Middle frontal gyrus (tissue), 1 donor: ENCODE measurements at regions not wholly inside any gene's neighbourhood (a gene's known extent, or its start where the extent isn't known, plus 50 kb on each side); places are given as distances from the start of the nearest gene placed in this dataset.

ENCODE experiments used
- DNase-seq: peaks from one replicate; pipeline ENCODE4 v3.0.0-alpha.2; 2015; ENCODE audit warnings: low spot score; ENCODE audit errors: extremely low spot score

- DNase-seq: no peak
Measured at GRCh38 chr10:129404091-129404490, 63.0 kb upstream of the MGMT start.

GRCh38 chr10:129405389-129405788, 61.7 kb upstream of the MGMT start:
- DNase-seq: no peak

GRCh38 chr10:129410688-129411392, 56.2 kb upstream of the MGMT start:
- no peak for DNase-seq

- no peak for DNase-seq
Measured at GRCh38 chr10:129411393-129411705, 55.7 kb upstream of the MGMT start.

GRCh38 chr10:129411772-129412171, 55.3 kb upstream of the MGMT start:
- no peak for DNase-seq

- no peak for DNase-seq
Measured at GRCh38 chr10:129413024-129413423, 54.0 kb upstream of the MGMT start.

GRCh38 chr10:129415215-129416140, 51.6 kb upstream of the MGMT start:
- no peak for DNase-seq

GRCh38 chr10:129416155-129416554, 50.9 kb upstream of the MGMT start:
- no peak for DNase-seq

GRCh38 chr10:129416956-129417765, 49.9 kb upstream of the MGMT start:
- DNase-seq: no peak
